ENCODE measurements at regions not wholly inside any gene's neighbourhood (a gene's known extent, or its start where the extent isn't known, plus 50 kb on each side); places are given as distances from the start of the nearest gene placed in this dataset.
A peak's percentile ranks its signal among the peaks of the same experiment; 100 is the strongest.

DNA sequence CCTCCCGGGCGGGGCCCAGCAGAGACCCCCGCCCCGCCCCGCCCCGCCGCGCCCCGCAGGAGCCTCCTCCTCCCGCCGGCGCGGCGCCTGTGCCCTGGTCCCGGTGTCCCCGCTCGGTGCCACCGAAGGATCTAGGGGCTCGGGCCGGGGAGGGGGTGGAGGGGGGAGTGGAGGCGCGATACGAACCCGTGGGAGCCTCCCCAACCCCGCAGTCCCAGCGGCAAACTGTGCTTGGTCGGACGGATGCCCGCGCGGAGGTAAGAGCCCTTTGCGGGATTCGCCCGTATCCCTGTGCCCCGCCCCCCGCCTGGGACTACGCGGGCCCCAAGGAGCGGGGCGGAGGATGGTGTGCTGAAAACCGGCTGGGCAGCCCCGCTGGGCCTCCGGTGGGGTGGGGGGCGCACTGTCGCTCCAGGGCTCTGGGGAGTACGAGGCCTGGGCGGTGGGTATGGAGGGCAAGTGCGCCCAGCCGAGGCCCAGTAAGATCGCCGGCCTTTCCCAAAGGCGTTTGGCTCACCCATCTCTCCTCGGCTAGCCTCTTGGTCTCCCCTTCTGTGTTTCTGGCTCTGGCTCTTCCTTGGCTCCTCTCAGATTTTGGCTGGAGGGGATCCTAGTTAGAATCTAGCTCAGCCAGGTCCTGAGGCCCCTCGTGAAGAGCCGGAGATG is 65.6 kb upstream of the POLG start:
- CTCF ChIA-PET, result interaction anchor here (0.8 kb wide), 1 partner anchor 8 kb away, joined by 3 read pairs; no protein-coding TSS in a partner anchor
- ATAC-seq (no peak), DNase-seq (no peak)
- Histone ChIP-seq H3K36me3 (ENCODE audit: control insufficient read depth in 2 of 3, insufficient read depth in 3 of 3, low read length in 3 of 3) (no peaks in the 10 kb centered on the region), H3K4me3 (ENCODE audit: low read length) (no peak overlapping the region), H3K4me1 (ENCODE audit: control insufficient read depth in 2 of 2, insufficient read depth in 2 of 2, low read length in 2 of 2) (peaks cover 3 to 6% of the 10 kb centered on the region in 2 donors), H3K27ac (ENCODE audit: low read depth, low read length) (no peak overlapping the region), H3K27me3 (ENCODE audit: control insufficient read depth in 2 of 2, insufficient read depth in 2 of 2, low read length in 2 of 2) (peaks cover 9 to 34% of the 10 kb centered on the region in 2 donors), H3K9me3 (ENCODE audit: control insufficient read depth in 2 of 3, low read length in 3 of 3) (no peaks in the 10 kb centered on the region)
- Mint-ChIP-seq H3K27ac (no peak overlapping the region), H3K9me3 (no peaks in the 10 kb centered on the region), H3K36me3 (peaks cover 0 to 2% (median 0%) of the 10 kb centered on the region in 5 donors), H3K4me1 (peaks cover 6 to 22% (median 15%) of the 10 kb centered on the region in 7 donors), H3K4me3 (peak overlapping the region; percentile 22 to 82 (median 70)), H3K27me3 (peaks cover 50 to 81% (median 68%) of the 10 kb centered on the region in 5 donors)
- POLR2A ChIA-PET, result no interaction called here
- intact Hi-C loops (cut with micrococcal nuclease), result loop anchor here in 1 of 2 donors (2.0 kb wide), 1 partner anchor 41 kb away; no protein-coding TSS in a partner anchor

GRCh38 chr15:89399238-89400115 is 64.9 kb upstream of the POLG start:
- Mint-ChIP-seq H3K36me3 (peaks cover 0 to 2% (median 0%) of the 10 kb centered on the region in 5 donors), H3K27me3 (peaks cover 49 to 81% (median 65%) of the 10 kb centered on the region in 5 donors), H3K27ac (no peak overlapping the region), H3K4me3 (peak overlapping the region; percentile 56 to 80 (median 74)), H3K9me3 (no peaks in the 10 kb centered on the region), H3K4me1 (peaks cover 6 to 22% (median 15%) of the 10 kb centered on the region in 7 donors)
- DNase-seq, result peak in 1 of 9 donors; percentile 47
- H3K27ac ChIP-seq (ENCODE audit: low read depth, low read length), result no peak overlapping the region
- CTCF ChIA-PET, result interaction anchor here (1.4 kb wide), 1 partner anchor 41 kb away, joined by 6 read pairs; no protein-coding TSS in a partner anchor
- no peaks in the 10 kb centered on the region for H3K36me3 ChIP-seq (ENCODE audit: control insufficient read depth in 2 of 3, insufficient read depth in 3 of 3, low read length in 3 of 3)
- no peaks in the 10 kb centered on the region for H3K9me3 ChIP-seq (ENCODE audit: control insufficient read depth in 2 of 3, low read length in 3 of 3)
- peaks cover 6 to 31% of the 10 kb centered on the region in 2 donors for H3K27me3 ChIP-seq (ENCODE audit: control insufficient read depth in 2 of 2, insufficient read depth in 2 of 2, low read length in 2 of 2)
- ATAC-seq, result peak; percentile 36
- intact Hi-C loops (cut with micrococcal nuclease), result loop anchor here in 1 of 2 donors (2.0 kb wide), 1 partner anchor 41 kb away; no protein-coding TSS in a partner anchor
- peak overlapping the region; percentile 58 for H3K4me3 ChIP-seq (ENCODE audit: low read length)
- peaks cover 3 to 6% of the 10 kb centered on the region in 2 donors for H3K4me1 ChIP-seq (ENCODE audit: control insufficient read depth in 2 of 2, insufficient read depth in 2 of 2, low read length in 2 of 2)
- POLR2A ChIA-PET, result no interaction called here

DNA sequence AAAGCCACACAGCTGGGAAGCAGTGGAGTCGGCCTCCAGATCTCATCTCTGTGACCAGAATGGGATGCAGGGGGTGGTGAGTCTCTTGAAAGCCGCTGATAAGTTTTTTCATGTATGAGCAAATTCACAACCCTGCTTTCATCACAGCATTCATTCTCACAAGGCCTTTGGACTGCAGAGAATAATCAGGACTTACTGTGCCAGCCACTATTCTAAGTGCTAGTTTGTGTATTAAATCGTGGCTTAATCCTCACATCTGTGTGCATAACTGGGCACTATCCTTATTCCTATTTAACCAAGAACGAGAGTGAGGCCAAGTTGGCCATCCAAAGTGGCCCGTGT is 64.2 kb upstream of the POLG start:
- ATAC-seq (no peak), DNase-seq (no peak)
- Mint-ChIP-seq H3K27me3 (peaks cover 51 to 79% (median 59%) of the 10 kb centered on the region in 5 donors), H3K36me3 (peaks cover 0 to 2% (median 0%) of the 10 kb centered on the region in 5 donors), H3K27ac (no peak overlapping the region), H3K9me3 (no peaks in the 10 kb centered on the region), H3K4me1 (peaks cover 6 to 22% (median 15%) of the 10 kb centered on the region in 7 donors), H3K4me3 (peak overlapping the region; percentile 28 to 80 (median 70))
- intact Hi-C loops (cut with micrococcal nuclease), result no loop called here
- Histone ChIP-seq H3K4me1 (ENCODE audit: control insufficient read depth in 2 of 2, insufficient read depth in 2 of 2, low read length in 2 of 2) (peaks cover 3 to 6% of the 10 kb centered on the region in 2 donors), H3K9me3 (ENCODE audit: control insufficient read depth in 2 of 3, low read length in 3 of 3) (no peaks in the 10 kb centered on the region), H3K4me3 (ENCODE audit: low read length) (peak overlapping the region; percentile 58), H3K36me3 (ENCODE audit: control insufficient read depth in 2 of 3, insufficient read depth in 3 of 3, low read length in 3 of 3) (no peaks in the 10 kb centered on the region), H3K27me3 (ENCODE audit: control insufficient read depth in 2 of 2, insufficient read depth in 2 of 2, low read length in 2 of 2) (peaks cover 5 to 28% of the 10 kb centered on the region in 2 donors), H3K27ac (ENCODE audit: low read depth, low read length) (no peak overlapping the region)
- POLR2A ChIA-PET, result no interaction called here
- CTCF ChIA-PET, result interaction anchor here (1.4 kb wide), 1 partner anchor 40 kb away, joined by 6 read pairs; no protein-coding TSS in a partner anchor

DNA sequence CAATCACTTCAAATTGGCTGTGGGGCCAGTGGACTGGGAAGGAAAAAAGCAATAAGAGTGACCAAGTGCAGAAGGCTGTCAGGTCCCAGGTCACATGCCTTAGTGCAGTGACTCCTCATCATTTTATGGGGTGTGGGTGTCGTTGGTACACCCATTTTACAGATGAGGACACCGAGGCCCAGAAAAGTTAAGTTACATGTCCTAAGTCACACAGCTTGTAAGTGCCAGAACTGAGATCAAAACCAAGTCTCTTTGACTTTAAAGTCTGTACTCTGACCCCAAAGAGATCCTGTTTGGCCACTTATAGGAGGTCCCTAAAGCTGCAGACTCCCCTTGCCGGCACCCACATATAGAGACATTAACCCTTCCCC is 63.0 kb upstream of the POLG start:
- Mint-ChIP-seq H3K4me1 (peaks cover 6 to 22% (median 14%) of the 10 kb centered on the region in 7 donors), H3K9me3 (no peaks in the 10 kb centered on the region), H3K27me3 (peaks cover 38 to 78% (median 52%) of the 10 kb centered on the region in 5 donors), H3K36me3 (peaks cover 0 to 2% (median 0%) of the 10 kb centered on the region in 5 donors), H3K4me3 (no peak overlapping the region), H3K27ac (no peak overlapping the region)
- Histone ChIP-seq H3K36me3 (ENCODE audit: control insufficient read depth in 2 of 3, insufficient read depth in 3 of 3, low read length in 3 of 3) (no peaks in the 10 kb centered on the region), H3K27me3 (ENCODE audit: control insufficient read depth in 2 of 2, insufficient read depth in 2 of 2, low read length in 2 of 2) (peaks cover 5 to 22% of the 10 kb centered on the region in 2 donors), H3K9me3 (ENCODE audit: control insufficient read depth in 2 of 3, low read length in 3 of 3) (no peaks in the 10 kb centered on the region), H3K4me1 (ENCODE audit: control insufficient read depth in 2 of 2, insufficient read depth in 2 of 2, low read length in 2 of 2) (peaks cover 3 to 6% of the 10 kb centered on the region in 2 donors), H3K27ac (ENCODE audit: low read depth, low read length) (no peak overlapping the region), H3K4me3 (ENCODE audit: low read length) (no peak overlapping the region)
- CTCF ChIA-PET, result no interaction called here
- ATAC-seq (no peak), DNase-seq (no peak)
- POLR2A ChIA-PET, result no interaction called here
- intact Hi-C loops (cut with micrococcal nuclease), result no loop called here

GRCh38 chr15:89396723-89397652 is 62.4 kb upstream of the POLG start:
- Histone ChIP-seq H3K4me3 (ENCODE audit: low read length) (no peak overlapping the region), H3K9me3 (ENCODE audit: control insufficient read depth in 2 of 3, low read length in 3 of 3) (no peaks in the 10 kb centered on the region), H3K4me1 (ENCODE audit: control insufficient read depth in 2 of 2, insufficient read depth in 2 of 2, low read length in 2 of 2) (peaks cover 3 to 6% of the 10 kb centered on the region in 2 donors), H3K36me3 (ENCODE audit: control insufficient read depth in 2 of 3, insufficient read depth in 3 of 3, low read length in 3 of 3) (no peaks in the 10 kb centered on the region), H3K27me3 (ENCODE audit: control insufficient read depth in 2 of 2, insufficient read depth in 2 of 2, low read length in 2 of 2) (peaks cover 5 to 20% of the 10 kb centered on the region in 2 donors), H3K27ac (ENCODE audit: low read depth, low read length) (no peak overlapping the region)
- Mint-ChIP-seq H3K4me3 (peak overlapping the region in 1 of 10 donors; percentile 35), H3K4me1 (peaks cover 6 to 22% (median 14%) of the 10 kb centered on the region in 7 donors), H3K27me3 (peaks cover 32 to 79% (median 46%) of the 10 kb centered on the region in 5 donors), H3K36me3 (no peaks in the 10 kb centered on the region), H3K27ac (no peak overlapping the region), H3K9me3 (no peaks in the 10 kb centered on the region)
- ChIA-PET CTCF (no interaction called here), POLR2A (no interaction called here)
- ATAC-seq, result no peak
- intact Hi-C loops (cut with micrococcal nuclease), result no loop called here
- no peak for DNase-seq

GRCh38 chr15:89395996-89396395 is 61.4 kb upstream of the POLG start:
- Mint-ChIP-seq H3K4me3 (no peak overlapping the region), H3K27ac (no peak overlapping the region), H3K4me1 (peaks cover 0 to 12% (median 7%) of the 10 kb centered on the region in 7 donors), H3K36me3 (no peaks in the 10 kb centered on the region), H3K9me3 (no peaks in the 10 kb centered on the region), H3K27me3 (peaks cover 29 to 69% (median 36%) of the 10 kb centered on the region in 5 donors)
- Histone ChIP-seq H3K27ac (ENCODE audit: low read depth, low read length) (no peak overlapping the region), H3K27me3 (ENCODE audit: control insufficient read depth in 2 of 2, insufficient read depth in 2 of 2, low read length in 2 of 2) (peaks cover under 1 to 13% of the 10 kb centered on the region in 2 donors), H3K4me1 (ENCODE audit: control insufficient read depth in 2 of 2, insufficient read depth in 2 of 2, low read length in 2 of 2) (peaks cover 3 to 6% of the 10 kb centered on the region in 2 donors), H3K9me3 (ENCODE audit: control insufficient read depth in 2 of 3, low read length in 3 of 3) (no peaks in the 10 kb centered on the region), H3K36me3 (ENCODE audit: control insufficient read depth in 2 of 3, insufficient read depth in 3 of 3, low read length in 3 of 3) (no peaks in the 10 kb centered on the region), H3K4me3 (ENCODE audit: low read length) (no peak overlapping the region)
- intact Hi-C loops (cut with micrococcal nuclease), result no loop called here
- POLR2A ChIA-PET, result no interaction called here
- CTCF ChIA-PET, result no interaction called here
- ATAC-seq (peak; percentile 57), DNase-seq (no peak)
